Posterior vena cava (tissue), 2 donors: ENCODE measurements at regions not wholly inside any gene's neighbourhood (a gene's known extent, or its start where the extent isn't known, plus 50 kb on each side); places are given as distances from the start of the nearest gene placed in this dataset.

Experiments used
- DNase-seq: peaks from one replicate; pipeline ENCODE4 v3.0.0-alpha.2; 2020; ENCODE audit warnings: low spot score
- intact Hi-C, 2 donors: fragments of 100-400 bp; cut with DNase I; formaldehyde crosslinking; loops; one replicate each; pipeline versions ENCODE4 v1.14.1 to v1.14.2; 2022 to 2023
- donor health status: DM: yes; HTN: yes; CAD: no.
- donor health status: DM: yes; HTN: yes; CAD: no.

DNA sequence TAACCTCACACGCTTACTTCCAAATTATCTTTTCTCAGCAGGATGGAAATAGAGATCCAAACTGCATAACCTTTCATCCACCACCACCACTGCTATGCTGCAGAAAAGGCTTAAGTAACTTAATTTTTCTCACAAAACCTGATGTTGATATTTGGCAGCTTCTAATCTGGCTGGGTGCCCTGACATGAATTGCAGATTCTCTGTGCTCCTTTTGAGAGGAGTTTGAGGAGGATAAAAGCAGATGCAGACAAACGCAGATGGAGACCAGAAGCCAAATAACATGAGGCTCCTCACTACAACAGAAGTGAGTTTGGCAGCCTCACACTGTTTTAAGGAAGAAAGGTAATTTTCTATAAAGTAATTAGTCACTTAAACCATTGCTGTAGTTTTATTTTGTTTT lies 646.2 kb upstream of the ATXN8OS start:
- no peak for DNase-seq
- intact Hi-C loops: no loop called here

DNA sequence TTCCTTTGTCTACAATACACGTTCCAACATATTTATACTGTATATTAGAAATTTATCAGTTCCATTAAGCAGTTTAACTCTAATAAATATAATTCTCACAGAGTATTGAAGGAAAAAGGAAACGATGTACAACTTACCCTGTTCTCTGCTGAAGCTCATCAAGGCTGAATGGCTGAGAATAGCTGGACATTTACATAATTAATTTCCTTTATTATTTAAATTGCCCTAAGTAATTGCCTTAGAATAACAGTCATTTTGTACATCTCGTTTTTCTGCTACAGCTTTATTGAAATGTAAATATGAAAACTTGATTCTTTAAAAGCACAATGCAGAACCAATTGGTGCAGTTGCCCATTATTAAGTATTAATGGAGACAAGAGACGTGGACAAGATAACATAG lies 648.3 kb upstream of the ATXN8OS start:
- intact Hi-C loops: no loop called here
- DNase-seq: no peak

DNA sequence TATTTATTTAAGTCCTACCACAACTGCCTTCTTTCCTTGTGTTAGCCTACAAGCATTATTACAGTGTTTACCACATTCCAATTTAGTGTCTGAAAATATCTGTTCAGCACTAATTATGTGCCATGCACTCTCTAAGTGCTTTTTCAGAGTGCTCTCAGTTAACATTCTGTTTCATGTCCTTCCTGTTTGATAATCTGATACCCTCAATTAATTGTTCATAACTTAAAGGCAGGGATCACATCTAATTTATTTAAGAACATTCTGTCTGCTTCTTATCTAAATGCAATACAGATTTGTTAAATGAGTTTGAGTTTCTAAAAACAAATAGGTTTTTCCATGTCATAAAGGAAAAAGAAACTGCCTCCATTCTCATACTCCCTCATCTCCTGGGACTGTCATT lies 649.6 kb upstream of the ATXN8OS start:
- intact Hi-C loops: no loop called here
- DNase-seq: no peak

GRCh38 chr13:69450245-69450644 lies 657.4 kb upstream of the ATXN8OS start:
- intact Hi-C loops: no loop called here
- no peak for DNase-seq

DNA sequence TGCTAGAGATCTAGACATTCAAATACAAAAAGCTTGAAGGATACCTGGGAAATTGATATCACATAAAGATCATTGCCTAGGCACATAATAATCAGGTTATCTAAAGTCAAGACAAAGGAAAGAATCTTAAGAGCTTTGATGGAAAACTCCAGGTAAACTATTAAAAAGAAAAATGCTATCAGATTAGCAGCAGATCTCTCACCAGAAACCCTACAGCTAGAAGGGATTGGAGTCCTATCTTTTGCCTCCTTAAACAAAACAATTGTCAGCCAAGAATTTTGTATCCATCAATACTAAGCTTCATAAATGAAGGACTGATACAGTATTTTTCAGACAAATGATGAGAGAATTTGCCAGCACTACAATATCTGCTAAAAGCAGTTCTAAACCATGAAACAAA lies 682.4 kb upstream of the ATXN8OS start:
- DNase-seq: no peak

GRCh38 chr13:69423844-69424243 lies 683.8 kb upstream of the ATXN8OS start:
- no peak for DNase-seq
- intact Hi-C loops: no loop called here

More for the DNA sequence above, 682.4 kb upstream of the ATXN8OS start:
- intact Hi-C loops: no loop called here

DNA sequence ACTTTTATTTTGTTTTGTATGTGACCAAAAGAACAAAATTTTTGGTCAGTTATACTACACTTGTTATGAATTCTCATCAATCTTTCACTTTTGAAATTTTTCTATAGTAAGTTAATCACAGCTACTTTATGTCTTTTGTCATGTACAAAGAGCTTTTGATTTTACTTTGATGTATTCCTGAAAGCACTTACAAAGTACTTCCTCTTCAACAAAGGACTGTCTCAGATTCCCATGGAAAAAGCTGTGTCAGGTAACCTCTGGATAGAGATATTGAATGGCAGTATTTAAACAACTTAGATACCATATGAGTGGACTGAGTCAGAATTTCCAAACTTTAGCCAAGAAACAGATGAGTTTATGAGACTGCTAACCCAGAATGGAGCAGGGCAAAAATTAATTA lies 689.3 kb upstream of the ATXN8OS start:
- DNase-seq: no peak
- intact Hi-C loops: no loop called here

- intact Hi-C loops: no loop called here
- DNase-seq: no peak
These were observed 696.9 kb upstream of the ATXN8OS start for GRCh38 chr13:69410761-69411160.

DNA sequence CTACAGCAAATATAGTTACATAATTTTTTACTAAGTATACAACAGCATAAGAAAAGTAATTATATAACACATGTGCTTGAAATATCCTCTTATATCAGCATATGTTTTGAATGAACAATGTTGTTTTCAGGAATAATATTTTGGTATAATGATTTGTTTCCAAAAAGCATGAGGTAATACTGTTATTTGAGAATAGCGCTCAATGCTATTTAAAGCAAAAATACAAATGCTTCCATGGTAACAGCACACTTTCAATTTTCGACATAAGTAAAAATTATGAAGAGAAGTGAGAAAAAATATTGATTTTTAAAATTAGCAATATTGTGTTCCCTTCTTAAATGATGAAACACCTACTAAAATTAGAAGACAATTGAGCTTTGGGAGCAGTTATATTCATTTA lies 715.9 kb upstream of the ATXN8OS start:
- no peak for DNase-seq
- intact Hi-C loops: no loop called here

DNA sequence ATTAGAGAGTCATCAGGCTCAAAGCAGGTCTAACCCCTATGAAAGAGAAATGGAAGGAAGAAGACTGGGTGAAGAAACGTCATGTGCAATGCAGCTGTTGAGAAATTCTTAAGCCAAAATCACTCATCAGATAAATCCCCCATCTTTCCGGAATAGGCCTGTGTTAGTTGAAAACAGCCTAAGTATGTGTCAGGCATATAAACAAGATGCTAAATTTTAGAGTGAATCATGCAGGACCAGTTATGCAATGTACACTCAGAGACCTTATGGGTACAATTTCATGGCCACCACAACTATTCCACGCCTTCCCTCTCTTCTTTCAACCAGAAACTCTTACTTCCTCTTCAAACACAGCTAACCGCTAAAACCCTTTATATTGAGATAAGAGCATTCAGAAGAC lies 717.7 kb upstream of the ATXN8OS start:
- no peak for DNase-seq
- intact Hi-C loops: no loop called here

- intact Hi-C loops: no loop called here
- no peak for DNase-seq
These were observed 733.7 kb upstream of the ATXN8OS start for GRCh38 chr13:69373747-69374425.

GRCh38 chr13:69363360-69363759 lies 744.3 kb upstream of the ATXN8OS start:
- intact Hi-C loops: no loop called here
- DNase-seq: no peak

DNA sequence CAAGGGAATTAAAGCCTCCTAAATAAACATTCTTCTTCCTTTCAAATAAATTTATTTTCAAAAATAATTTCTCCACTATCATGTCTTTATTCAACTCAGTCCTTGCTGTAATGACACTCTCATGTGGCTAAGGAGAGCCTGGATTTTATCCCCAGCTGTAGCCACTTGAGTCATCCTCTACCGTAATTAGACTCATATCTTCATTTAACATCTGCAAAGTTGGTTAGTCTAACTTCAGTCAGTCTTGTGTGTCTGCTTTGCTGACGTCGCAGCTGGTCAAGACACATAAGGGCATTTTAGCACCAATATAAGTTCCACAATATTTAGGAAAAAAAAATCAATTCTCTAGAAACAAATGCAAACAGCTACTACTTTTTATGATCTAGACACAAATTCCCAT lies 776.4 kb upstream of the ATXN8OS start:
- no peak for DNase-seq
- intact Hi-C loops: no loop called here

DNA sequence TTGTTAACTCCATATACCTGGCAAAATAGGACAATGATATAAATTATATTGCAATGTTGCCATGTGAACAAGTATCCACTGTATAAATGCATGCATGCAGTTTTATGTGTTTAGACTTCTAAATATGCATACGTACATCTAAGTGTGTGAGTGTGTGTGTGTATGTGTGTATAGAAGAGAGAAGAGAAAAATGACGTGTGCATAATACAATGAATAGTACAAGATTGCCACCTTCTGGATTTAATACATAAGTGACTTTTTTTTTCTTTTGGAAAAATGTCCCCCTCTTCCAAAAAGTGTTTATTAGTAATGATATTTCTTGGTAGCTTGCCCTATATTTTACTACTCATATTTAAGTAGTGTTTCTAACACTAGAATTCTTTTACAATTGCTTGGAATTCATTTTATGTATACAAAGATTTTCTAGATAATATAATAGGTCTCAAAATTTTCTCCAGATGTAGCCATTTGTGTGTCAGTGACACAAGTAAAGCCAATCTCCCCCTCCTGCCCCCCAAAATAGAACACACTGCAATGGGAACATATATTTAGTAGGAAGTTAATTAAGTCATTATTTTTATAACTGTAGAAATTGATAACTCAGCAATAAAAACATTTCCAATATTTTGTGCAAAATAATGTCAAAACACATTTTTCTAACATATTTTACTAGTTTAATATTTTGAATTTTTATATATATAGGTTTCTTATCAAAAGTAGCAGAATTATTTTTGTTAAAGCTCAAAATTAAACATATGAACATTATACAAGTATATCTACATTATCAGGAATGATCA lies 783.3 kb upstream of the ATXN8OS start:
- DNase-seq: no peak
- intact Hi-C loops: no loop called here

DNA sequence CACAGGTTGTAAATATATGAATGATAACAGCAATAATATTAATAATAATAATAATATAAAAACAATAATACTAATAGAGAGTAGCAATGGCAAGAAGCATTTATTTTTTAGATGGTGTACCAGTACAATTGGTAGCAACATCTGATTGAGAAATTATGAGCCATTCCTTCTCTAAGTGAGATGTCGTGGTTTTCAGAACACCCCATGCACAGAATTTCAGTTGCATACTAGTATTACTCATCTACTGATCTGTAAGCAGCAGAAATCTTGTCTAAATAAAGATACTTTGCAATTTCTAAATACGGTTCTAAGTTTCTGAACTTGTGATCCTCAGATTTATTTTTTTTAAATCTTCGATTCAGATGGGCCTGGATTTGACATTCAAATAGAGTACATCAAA lies 788.0 kb upstream of the ATXN8OS start:
- intact Hi-C loops: no loop called here
- DNase-seq: no peak

DNA sequence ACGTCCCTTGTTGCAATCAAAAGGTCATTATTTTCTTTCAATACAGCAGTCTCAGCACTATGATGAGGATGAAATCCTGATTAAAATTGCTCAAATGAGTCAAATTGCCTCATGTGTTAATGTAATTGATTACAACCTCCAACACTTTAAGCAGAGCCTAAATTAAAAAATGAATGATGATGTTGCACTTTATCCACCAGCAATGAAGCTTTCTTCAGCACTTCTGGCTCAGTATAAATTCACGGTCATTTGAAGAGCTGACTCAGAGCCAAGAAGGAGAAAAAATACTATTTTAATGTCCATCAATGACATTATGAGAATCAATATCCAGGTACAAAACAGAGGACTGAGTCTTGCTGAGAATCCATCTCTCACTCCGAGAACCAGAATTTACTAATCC lies 792.6 kb upstream of the ATXN8OS start:
- no peak for DNase-seq
- intact Hi-C loops: no loop called here

DNA sequence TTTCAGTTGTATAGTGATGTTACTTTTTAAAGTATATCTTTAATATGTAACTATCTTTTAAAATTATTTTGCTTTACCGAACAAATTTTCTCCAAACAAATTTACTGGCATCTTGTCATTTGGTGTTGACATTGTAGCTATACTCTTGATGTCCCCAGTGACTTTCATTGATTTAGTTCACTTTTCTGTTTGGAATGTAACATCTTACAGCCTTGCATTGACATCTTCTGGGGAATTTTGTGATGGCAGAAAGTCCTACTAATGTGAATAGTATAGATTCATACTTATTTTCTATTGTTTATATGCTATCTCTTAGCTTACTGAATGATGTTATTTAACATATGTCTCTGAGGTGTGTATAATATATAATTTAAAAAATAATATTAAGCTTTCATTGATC lies 800.9 kb upstream of the ATXN8OS start:
- intact Hi-C loops: no loop called here
- DNase-seq: no peak

- intact Hi-C loops: no loop called here
These were observed 807.5 kb upstream of the ATXN8OS start for GRCh38 chr13:69300131-69300530.

DNA sequence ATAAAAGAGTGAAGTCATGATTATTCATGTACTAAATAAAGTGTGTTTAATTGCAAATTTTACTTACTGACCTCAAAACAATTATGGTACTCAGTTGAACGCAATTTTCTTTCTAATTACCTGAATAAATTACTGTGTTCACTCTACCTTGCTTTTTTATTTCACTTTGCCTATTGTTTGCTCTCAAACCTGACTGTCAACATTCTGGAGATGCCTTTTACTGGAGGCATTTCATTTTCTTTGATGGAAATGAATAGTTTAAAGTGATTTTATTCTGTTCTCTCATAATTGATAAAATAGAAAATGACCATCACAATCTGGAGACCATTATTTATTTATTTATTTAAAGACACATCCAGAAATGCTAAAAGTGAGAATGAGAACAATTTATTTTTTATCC lies 811.5 kb upstream of the ATXN8OS start:
- DNase-seq: no peak
- intact Hi-C loops: no loop called here

More at GRCh38 chr13:69300131-69300530, 807.5 kb upstream of the ATXN8OS start:
- no peak for DNase-seq

DNA sequence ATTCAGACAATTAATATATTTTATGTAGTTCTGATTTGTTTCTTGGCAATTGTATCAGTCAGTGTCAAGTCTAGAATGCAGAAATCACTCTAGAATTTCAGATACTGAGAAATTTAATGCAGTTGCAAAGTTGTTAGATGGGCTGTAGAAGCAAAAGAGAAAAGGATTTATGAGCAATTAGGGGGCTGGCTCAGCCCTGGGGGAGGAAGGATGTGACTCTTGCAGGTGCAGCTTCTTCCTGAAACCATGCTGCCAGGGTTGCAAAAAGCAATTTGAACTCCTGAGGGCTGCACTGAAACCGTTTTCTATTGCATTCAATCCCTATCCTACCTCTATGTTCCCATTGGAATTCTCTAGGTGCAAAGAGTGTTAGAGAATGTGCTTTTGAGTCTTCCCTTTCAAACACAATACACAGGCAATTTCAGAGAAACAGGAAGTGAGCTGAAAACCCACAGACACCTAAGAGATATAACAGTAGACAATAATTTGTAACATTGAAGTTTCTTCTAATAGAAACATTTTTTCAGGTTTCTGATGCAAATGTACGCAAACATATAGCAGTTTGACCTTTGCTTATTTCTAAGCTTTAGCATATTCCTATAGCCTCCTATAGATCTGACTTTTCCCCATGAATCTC lies 814.7 kb upstream of the ATXN8OS start:
- no peak for DNase-seq
- intact Hi-C loops: no loop called here
